C4-2B (cell line): ENCODE measurements at regions not wholly inside any gene's neighbourhood (a gene's known extent, or its start where the extent isn't known, plus 50 kb on each side); places are given as distances from the start of the nearest gene placed in this dataset.
"Not testable (repeated sequence)": the region's sequence is repeated elsewhere in the genome, so short reads cannot be mapped to it uniquely, and the experiment has no call there.

ENCODE experiments used
- H3K27ac ChIP-seq: fragments of 450-650 bp; 2 replicates; pipeline ENCODE4 v1.5.1; 2017
- ZFX ChIP-seq: fragments of 450-650 bp; IDR thresholded peaks from 2 replicates; pipeline ENCODE4 v1.6.1; 2017
- TF ChIP-seq, protein P1 (sequence below): fragments of 450-650 bp; conservative IDR thresholded peaks from 2 replicates; pipeline ENCODE4 v1.5.1; 2017; ENCODE audit warnings: mild to moderate bottlenecking

DNA sequence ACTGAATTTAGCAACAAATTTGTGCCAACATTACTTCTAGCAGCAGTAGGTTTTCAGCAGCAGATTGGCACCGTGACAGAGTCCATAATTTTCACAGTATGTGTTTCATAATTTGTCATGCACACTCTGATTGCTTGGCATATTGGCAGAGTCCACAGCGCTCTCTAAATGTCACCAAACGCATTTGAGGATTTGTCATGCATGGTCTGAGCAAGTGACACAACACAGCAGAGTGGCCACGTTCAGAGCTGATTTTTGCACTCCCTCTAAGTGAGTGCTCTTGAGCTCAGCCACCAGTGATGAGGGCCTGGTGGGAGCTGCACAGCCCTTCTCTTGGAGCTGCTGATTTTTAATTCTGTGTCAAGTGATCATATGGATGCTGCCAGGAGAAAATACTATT lies 1270.8 kb downstream of the ROBO1 start:
- H3K27ac ChIP-seq, result no peak overlapping the region
- no peak for TF ChIP-seq ZFX
- TF ChIP-seq, protein P1, sequence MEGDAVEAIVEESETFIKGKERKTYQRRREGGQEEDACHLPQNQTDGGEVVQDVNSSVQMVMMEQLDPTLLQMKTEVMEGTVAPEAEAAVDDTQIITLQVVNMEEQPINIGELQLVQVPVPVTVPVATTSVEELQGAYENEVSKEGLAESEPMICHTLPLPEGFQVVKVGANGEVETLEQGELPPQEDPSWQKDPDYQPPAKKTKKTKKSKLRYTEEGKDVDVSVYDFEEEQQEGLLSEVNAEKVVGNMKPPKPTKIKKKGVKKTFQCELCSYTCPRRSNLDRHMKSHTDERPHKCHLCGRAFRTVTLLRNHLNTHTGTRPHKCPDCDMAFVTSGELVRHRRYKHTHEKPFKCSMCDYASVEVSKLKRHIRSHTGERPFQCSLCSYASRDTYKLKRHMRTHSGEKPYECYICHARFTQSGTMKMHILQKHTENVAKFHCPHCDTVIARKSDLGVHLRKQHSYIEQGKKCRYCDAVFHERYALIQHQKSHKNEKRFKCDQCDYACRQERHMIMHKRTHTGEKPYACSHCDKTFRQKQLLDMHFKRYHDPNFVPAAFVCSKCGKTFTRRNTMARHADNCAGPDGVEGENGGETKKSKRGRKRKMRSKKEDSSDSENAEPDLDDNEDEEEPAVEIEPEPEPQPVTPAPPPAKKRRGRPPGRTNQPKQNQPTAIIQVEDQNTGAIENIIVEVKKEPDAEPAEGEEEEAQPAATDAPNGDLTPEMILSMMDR, result no peak

DNA sequence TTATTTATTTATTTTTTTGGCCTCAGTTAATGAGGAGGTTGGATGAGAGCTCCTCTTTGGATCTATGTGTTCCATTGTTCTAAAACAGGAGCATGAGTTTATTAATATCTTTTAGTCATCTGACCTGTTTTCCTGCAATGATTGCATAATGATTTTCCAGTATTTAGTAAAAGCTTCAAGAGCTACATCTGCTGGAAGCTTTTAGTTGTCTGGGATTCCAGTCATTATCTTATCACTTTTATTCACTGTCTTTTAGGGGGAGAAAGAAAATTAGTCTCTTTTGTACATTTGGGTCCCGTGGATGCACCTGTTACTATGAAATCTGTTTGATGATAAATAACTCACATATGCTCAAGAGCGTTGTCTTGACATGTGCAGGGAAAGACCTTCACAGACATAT lies 1270.0 kb downstream of the ROBO1 start:
- H3K27ac ChIP-seq, result no peak overlapping the region
- TF ChIP-seq, protein P1, result no peak; the same call in 1 of the 2 replicates
- TF ChIP-seq ZFX, result no peak

DNA sequence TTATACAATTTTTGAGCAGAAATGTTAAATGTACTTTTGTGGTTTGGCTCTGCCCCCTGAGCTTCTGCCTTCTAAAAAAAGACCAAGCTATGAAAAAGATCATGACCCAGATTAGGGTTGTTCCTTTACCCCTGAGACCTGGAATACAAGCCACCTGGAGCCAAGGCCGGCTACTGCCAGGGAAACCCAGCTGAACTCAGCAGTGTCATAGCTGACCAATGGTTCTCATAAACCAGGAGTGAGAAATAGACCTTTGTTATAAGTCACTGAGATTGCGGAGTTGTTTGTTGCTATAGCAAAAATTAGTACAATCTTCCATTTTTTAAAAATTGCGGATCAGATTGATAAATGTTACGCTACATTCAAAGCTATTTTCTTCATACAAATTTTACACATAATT lies 1261.7 kb downstream of the ROBO1 start:
- no peak overlapping the region for H3K27ac ChIP-seq
- no peak for TF ChIP-seq ZFX
- TF ChIP-seq, protein P1, result no peak

DNA sequence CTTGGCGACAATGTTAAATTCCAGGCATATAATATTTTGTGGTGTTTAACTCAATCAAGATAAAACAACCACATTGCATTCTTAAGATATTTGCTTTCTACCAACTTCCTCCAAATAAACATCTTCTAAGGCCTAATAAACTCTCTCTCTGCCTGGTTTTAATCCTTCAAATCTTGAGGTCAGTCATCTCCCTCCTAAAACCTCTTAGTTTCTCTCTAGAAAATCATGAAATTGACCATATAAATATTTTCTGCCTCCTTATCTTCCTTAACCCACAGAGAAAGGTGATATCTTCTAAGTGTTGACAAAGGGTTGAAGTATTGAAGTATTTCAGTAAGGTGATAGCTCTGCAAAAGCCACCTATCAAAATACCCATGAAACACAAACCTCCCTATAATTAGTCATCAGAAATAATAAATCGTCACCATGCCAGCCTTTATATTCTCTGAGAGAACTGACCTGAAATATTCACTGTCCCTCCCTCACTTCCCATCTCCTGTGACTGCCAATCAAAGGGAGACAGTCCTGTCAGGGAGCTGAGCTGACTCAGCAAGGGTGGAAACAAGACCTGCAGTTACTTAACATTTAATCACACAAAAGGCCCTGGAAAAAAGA lies 1261.1 kb downstream of the ROBO1 start:
- no peak overlapping the region for H3K27ac ChIP-seq
- no peak for TF ChIP-seq ZFX
- TF ChIP-seq, protein P1, result no peak

DNA sequence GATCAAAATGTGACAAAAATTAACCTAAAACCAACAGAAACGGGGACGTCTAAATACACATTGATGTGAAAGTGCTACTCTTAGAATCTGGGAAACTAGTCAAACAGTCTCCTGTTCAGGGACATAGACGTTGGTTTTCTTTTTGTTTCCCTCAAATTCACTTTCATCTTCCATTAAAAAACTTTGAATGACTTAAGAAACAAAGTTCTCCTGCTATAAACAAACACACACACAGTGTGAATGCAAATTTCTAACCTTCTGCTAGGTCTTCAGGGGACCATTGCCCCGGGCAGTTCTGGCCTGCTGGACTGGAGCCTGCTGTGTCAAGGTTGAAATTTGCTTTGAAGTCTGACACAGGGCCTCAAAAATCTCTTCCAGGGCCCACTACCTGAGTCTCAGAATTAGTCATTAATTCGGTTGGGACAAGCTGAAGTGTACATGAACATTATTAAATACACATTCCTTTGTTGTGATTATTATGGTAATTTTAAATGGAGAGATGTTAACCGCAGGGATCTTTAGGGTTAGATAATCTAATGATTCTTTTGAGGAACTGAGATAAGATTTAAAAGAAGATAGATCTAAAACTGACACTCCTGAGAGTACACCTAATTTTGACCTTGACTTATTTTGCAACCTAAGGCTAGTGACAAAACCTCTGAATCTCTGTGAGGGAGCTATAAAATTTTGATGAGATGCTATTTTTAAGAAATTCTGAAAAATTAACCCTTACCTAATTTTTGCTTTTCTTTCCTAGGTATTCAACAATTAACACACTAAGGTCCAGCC lies 1260.4 kb downstream of the ROBO1 start:
- H3K27ac ChIP-seq, result no peak overlapping the region
- no peak for TF ChIP-seq ZFX
- TF ChIP-seq, protein P1, result no peak

DNA sequence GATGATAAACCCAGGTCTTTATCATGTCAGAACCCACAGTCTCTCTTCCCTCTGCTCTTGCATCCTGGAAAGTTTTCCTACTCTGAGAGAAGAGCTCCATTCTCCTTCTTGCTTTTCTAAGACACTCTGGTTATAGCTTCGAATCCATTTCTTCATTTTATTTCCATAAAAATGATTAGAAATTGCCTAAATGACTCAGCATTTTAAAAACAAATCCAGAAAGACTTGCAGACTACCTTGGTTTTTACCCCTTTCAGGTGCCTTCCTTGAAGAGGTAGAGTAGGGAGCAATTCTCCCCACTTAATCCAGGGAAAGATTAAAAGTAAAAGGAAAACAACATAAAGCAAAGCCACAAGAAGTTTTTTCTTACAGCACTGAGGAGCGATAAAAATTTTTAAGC lies 1256.0 kb downstream of the ROBO1 start:
- H3K27ac ChIP-seq, result no peak overlapping the region
- TF ChIP-seq, protein P1, result no peak

DNA sequence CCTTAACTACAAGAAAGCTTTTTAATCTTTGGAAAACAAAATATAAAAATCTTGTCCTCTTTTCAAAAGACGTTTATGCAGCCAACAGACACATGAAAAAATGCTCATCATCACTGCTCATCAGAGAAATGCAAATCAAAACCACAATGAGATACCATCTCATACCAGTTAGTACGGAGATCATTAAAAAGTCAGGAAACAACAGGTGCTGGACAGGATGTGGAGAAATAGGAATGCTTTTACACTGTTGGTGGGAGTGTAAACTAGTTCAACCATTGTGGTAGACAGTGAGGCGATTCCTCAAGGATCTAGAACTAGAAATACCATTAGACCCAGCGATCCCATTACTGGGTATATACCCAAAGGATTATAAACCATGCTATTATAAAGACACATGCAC lies 1255.0 kb downstream of the ROBO1 start:
- H3K27ac ChIP-seq, result not testable (repeated sequence)

DNA sequence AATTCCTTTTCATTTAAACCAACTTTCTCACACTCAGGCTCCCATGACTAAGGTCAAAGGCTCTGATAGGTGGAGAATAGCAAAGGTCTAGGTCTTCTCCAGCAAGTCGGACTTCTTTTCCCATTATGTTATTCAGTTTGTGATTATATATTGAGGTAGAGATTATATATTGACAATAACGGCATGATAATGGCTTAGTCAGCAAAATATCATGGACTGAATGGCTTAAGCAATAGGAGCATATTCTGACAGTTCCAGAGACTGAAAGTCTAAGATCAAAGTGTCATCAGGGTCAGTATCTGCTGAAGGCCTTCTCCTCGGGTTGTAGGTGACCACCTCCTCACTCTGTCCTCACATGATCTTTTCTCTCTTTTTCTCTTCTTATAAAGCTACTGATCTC lies 1251.4 kb downstream of the ROBO1 start:
- H3K27ac ChIP-seq, result no peak overlapping the region
- TF ChIP-seq, protein P1, result no peak
- no peak for TF ChIP-seq ZFX
